Gastroesophageal sphincter (tissue), 3 donors: ENCODE measurements at regions not wholly inside any gene's neighbourhood (a gene's known extent, or its start where the extent isn't known, plus 50 kb on each side); places are given as distances from the start of the nearest gene placed in this dataset.

Experiments used
- EP300 ChIP-seq: sonication (generic); formaldehyde crosslinking; IDR thresholded peaks from one replicate; pipeline ENCODE4 v1.6.1; 2017; ENCODE audit warnings: antibody characterized with exemption, mild to moderate bottlenecking
- POLR2A ChIP-seq, 2 donors: fragments of 450-650 bp; IDR thresholded peaks; one replicate each; pipeline ENCODE4 v1.6.1; 2017; ENCODE audit warnings: antibody characterized with exemption in 2 of 2, mild to moderate bottlenecking in 2 of 2, moderate library complexity in 1 of 2
- POLR2AphosphoS5 ChIP-seq: sonication (generic); formaldehyde crosslinking; IDR thresholded peaks from one replicate; pipeline ENCODE4 v1.6.1; 2017; ENCODE audit warnings: antibody characterized with exemption
- TF ChIP-seq, protein P1 (sequence below), 4 experiments: fragments of 200-600 bp in 2 of 4; fragments of 450-650 bp in 2 of 4; sonication (generic) in 1 of 4; IDR thresholded peaks; one replicate each; pipeline ENCODE4 v1.5.1; 2017 to 2019; ENCODE audit warnings: antibody characterized with exemption in 4 of 4, mild to moderate bottlenecking in 2 of 4, moderate library complexity in 2 of 4

- TF ChIP-seq EP300 (no peak), POLR2AphosphoS5 (no peak), POLR2A (IDR thresholded peaks at IDR 0.05) (no peak)
- TF ChIP-seq, protein P1, sequence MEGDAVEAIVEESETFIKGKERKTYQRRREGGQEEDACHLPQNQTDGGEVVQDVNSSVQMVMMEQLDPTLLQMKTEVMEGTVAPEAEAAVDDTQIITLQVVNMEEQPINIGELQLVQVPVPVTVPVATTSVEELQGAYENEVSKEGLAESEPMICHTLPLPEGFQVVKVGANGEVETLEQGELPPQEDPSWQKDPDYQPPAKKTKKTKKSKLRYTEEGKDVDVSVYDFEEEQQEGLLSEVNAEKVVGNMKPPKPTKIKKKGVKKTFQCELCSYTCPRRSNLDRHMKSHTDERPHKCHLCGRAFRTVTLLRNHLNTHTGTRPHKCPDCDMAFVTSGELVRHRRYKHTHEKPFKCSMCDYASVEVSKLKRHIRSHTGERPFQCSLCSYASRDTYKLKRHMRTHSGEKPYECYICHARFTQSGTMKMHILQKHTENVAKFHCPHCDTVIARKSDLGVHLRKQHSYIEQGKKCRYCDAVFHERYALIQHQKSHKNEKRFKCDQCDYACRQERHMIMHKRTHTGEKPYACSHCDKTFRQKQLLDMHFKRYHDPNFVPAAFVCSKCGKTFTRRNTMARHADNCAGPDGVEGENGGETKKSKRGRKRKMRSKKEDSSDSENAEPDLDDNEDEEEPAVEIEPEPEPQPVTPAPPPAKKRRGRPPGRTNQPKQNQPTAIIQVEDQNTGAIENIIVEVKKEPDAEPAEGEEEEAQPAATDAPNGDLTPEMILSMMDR (IDR thresholded peaks at IDR 0.05), result no peak
Measured at GRCh38 chr13:97141097-97141496, 81.0 kb upstream of the MBNL2 start.
